GM23248 (cell line): ENCODE measurements at regions not wholly inside any gene's neighbourhood (a gene's known extent, or its start where the extent isn't known, plus 50 kb on each side); places are given as distances from the start of the nearest gene placed in this dataset.

ENCODE experiments used
- EZH2 ChIP-seq: fragments of 200-600 bp; sonication (generic); IDR thresholded peaks from 2 replicates; pipeline ENCODE4 v1.6.1; 2018; ENCODE audit warnings: antibody characterized with exemption, mild to moderate bottlenecking; ENCODE audit not compliant: insufficient read depth, poor library complexity, severe bottlenecking
- EZH2phosphoT487 ChIP-seq: fragments of 200-600 bp; sonication (generic); IDR thresholded peaks from 2 replicates; pipeline ENCODE4 v1.6.1; 2018; ENCODE audit warnings: antibody characterized with exemption, moderate library complexity, mild to moderate bottlenecking, low read depth; ENCODE audit not compliant: insufficient read depth

- TF ChIP-seq EZH2 (no peak), EZH2phosphoT487 (no peak)
Observed at GRCh38 chr7:49487830-49488140, 285.7 kb upstream of the VWC2 start.
